Caco-2 (cell line): ENCODE measurements at regions not wholly inside any gene's neighbourhood (a gene's known extent, or its start where the extent isn't known, plus 50 kb on each side); places are given as distances from the start of the nearest gene placed in this dataset.

ENCODE experiments used
- BruUV-seq: library from RNA; stranded (reverse); fragments of 400-500 nt; replicated peaks from 2 replicates; lab custom pipeline; 2021; lab: Mats Ljungman, UMichigan
- CTCF ChIA-PET: fragments of 300-600 bp; sonication (Branson Sonifier 250); formaldehyde crosslinking; loops from one replicate; lab custom pipeline; 2022; ENCODE audit warnings: antibody characterized with exemption; lab: Charles Lee
- POLR2A ChIA-PET: fragments of 300-600 bp; sonication (Branson Sonifier 250); formaldehyde crosslinking; loops from one replicate; lab custom pipeline; 2022; ENCODE audit warnings: antibody characterized with exemption; lab: Charles Lee
- DNase-seq, 2 experiments: peaks; one replicate each; pipeline versions ENCODE4 v3.0.0 to v3.0.0-alpha.2; 2020 to 2022
- H3K27me3 ChIP-seq: replicated peaks from 2 replicates; pipeline ENCODE4 v1.6.0; 2011; ENCODE audit warnings: low read length; ENCODE audit not compliant: control insufficient read depth, insufficient read depth
- H3K36me3 ChIP-seq: 2 replicates; pipeline ENCODE4 v1.5.1; 2011; ENCODE audit warnings: low read length; ENCODE audit not compliant: control insufficient read depth, insufficient read depth
- H3K4me1 ChIP-seq: fragments of 250-450 bp; sonication (Bioruptor Pico); 2 replicates; pipeline ENCODE4 v1.5.1; 2020; ENCODE audit warnings: mild to moderate bottlenecking
- H3K4me3 ChIP-seq: 2 replicates; pipeline ENCODE4 v1.5.1; 2011; ENCODE audit warnings: low read depth, mild to moderate bottlenecking, control low read depth, low read length
- H3K9me3 ChIP-seq: fragments of 250-450 bp; sonication (Bioruptor Pico); 2 replicates; pipeline ENCODE4 v1.5.1; 2020; ENCODE audit warnings: mild to moderate bottlenecking, moderate library complexity
- H3K27ac Mint-ChIP-seq: one replicate; pipeline ENCODE4 v1.8.0; 2022; ENCODE audit warnings: mixed read lengths; ENCODE audit not compliant: unreplicated experiment
- H3K27me3 Mint-ChIP-seq: one replicate; pipeline ENCODE4 v1.8.0; 2022; ENCODE audit warnings: mixed read lengths; ENCODE audit not compliant: insufficient read depth, unreplicated experiment
- H3K36me3 Mint-ChIP-seq: one replicate; pipeline ENCODE4 v1.8.0; 2022; ENCODE audit warnings: mild to moderate bottlenecking, mixed read lengths; ENCODE audit not compliant: insufficient read depth, unreplicated experiment
- H3K4me1 Mint-ChIP-seq: one replicate; pipeline ENCODE4 v1.8.0; 2022; ENCODE audit warnings: low read depth, mixed read lengths; ENCODE audit not compliant: unreplicated experiment
- H3K4me3 Mint-ChIP-seq: one replicate; pipeline ENCODE4 v1.8.0; 2022; ENCODE audit warnings: mild to moderate bottlenecking, moderate library complexity, mixed read lengths; ENCODE audit not compliant: unreplicated experiment
- H3K9me3 Mint-ChIP-seq: one replicate; pipeline ENCODE4 v1.8.0; 2022; ENCODE audit warnings: mixed read lengths; ENCODE audit not compliant: unreplicated experiment
- CTCF ChIP-seq, 2 experiments: fragments of 200-600 bp in 1 of 2; IDR thresholded peaks; 1 replicate in 1 of 2; 2 replicates in 1 of 2; pipeline versions ENCODE4 v1.5.1 to v1.8.0; 2011 to 2022; ENCODE audit warnings: antibody characterized with exemption in 1 of 2, control low read depth in 1 of 2, inconsistent platforms in 1 of 2, low read depth in 1 of 2, low read length in 1 of 2, mild to moderate bottlenecking in 1 of 2, moderate library complexity in 1 of 2; ENCODE audit not compliant: insufficient read depth in 1 of 2, severe bottlenecking in 1 of 2, unreplicated experiment in 1 of 2
- intact Hi-C: fragments of 100-400 bp; cut with micrococcal nuclease; formaldehyde crosslinking; loops from one replicate; pipeline ENCODE4 v1.10.0; 2022; ENCODE audit not compliant: unreplicated experiment

- no peaks in the 10 kb centered on the region for H3K27me3 ChIP-seq
- H3K4me1 Mint-ChIP-seq = peaks cover under 1% of the 10 kb centered on the region
- no peak overlapping the region for H3K27ac Mint-ChIP-seq
- intact Hi-C loops = no loop called here
- no peaks in the 10 kb centered on the region for H3K27me3 Mint-ChIP-seq
- H3K9me3 Mint-ChIP-seq = peaks cover 16% of the 10 kb centered on the region
- no peaks in the 10 kb centered on the region for H3K36me3 ChIP-seq
- no peak overlapping the region for H3K4me3 ChIP-seq
- peaks cover 13% of the 10 kb centered on the region; the same call in 1 of the 2 replicates for H3K9me3 ChIP-seq
- ChIA-PET POLR2A (no interaction called here), CTCF (no interaction called here)
- H3K4me1 ChIP-seq = peaks cover 4% of the 10 kb centered on the region; the same call in 1 of the 2 replicates
- TF ChIP-seq CTCF (IDR thresholded peaks at IDR 0.05; ENCODE audit: insufficient read depth in 1 of 2, low read depth in 1 of 2, low read length in 1 of 2, severe bottlenecking in 1 of 2, unreplicated experiment in 1 of 2) = no peak
- H3K36me3 Mint-ChIP-seq = no peaks in the 10 kb centered on the region
- no peak overlapping the region for H3K4me3 Mint-ChIP-seq
- no TSS peak for BruUV-seq
- no peak for DNase-seq
These were observed 314.1 kb upstream of the IRX5 start for GRCh38 chr16:54616610-54617009.

- no peak for TF ChIP-seq CTCF (IDR thresholded peaks at IDR 0.05; ENCODE audit: insufficient read depth in 1 of 2, low read depth in 1 of 2, low read length in 1 of 2, severe bottlenecking in 1 of 2, unreplicated experiment in 1 of 2)
- ChIA-PET CTCF (no interaction called here), POLR2A (no interaction called here)
- no peaks in the 10 kb centered on the region for H3K27me3 ChIP-seq
- no peak overlapping the region for H3K27ac Mint-ChIP-seq
- no peak overlapping the region for H3K4me3 ChIP-seq
- no peaks in the 10 kb centered on the region for H3K36me3 Mint-ChIP-seq
- no peaks in the 10 kb centered on the region for H3K4me1 Mint-ChIP-seq
- H3K9me3 Mint-ChIP-seq = peaks cover 27% of the 10 kb centered on the region
- no peak for DNase-seq
- intact Hi-C loops = no loop called here
- no peaks in the 10 kb centered on the region for H3K4me1 ChIP-seq
- no peaks in the 10 kb centered on the region for H3K36me3 ChIP-seq
- H3K9me3 ChIP-seq = peaks cover 11% of the 10 kb centered on the region
- no peaks in the 10 kb centered on the region for H3K27me3 Mint-ChIP-seq
- no peak overlapping the region for H3K4me3 Mint-ChIP-seq
- no TSS peak for BruUV-seq
These were observed 319.0 kb upstream of the IRX3 start for GRCh38 chr16:54605536-54606066.

DNA sequence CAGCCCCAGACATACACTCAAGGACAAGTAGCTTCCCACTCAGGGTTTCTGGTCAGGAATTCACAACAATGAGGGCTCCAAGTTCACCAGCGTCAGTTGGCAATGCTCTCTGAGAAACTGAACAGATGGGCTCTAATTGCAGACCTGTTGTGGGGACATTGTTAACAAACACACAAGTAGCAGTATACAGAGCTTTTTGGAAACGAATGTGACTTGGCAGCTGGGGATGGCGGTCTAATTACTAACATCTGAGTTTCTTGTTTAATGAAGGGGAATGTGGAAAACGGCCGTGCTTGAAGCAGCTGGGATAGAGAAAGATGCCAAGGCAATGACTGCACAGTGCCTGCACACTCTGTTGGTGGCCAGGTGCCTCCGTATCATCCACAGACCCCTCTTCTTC lies 316.1 kb upstream of the IRX3 start:
- Mint-ChIP-seq H3K4me3 (no peak overlapping the region), H3K27ac (no peak overlapping the region), H3K27me3 (no peaks in the 10 kb centered on the region), H3K36me3 (no peaks in the 10 kb centered on the region), H3K4me1 (no peaks in the 10 kb centered on the region), H3K9me3 (peaks cover 52% of the 10 kb centered on the region)
- Histone ChIP-seq H3K4me3 (no peak overlapping the region), H3K36me3 (no peaks in the 10 kb centered on the region), H3K9me3 (peaks cover 10% of the 10 kb centered on the region), H3K4me1 (no peaks in the 10 kb centered on the region), H3K27me3 (no peaks in the 10 kb centered on the region)
- ChIA-PET CTCF (no interaction called here), POLR2A (no interaction called here)
- BruUV-seq = no TSS peak
- TF ChIP-seq CTCF (IDR thresholded peaks at IDR 0.05; ENCODE audit: insufficient read depth in 1 of 2, low read depth in 1 of 2, low read length in 1 of 2, severe bottlenecking in 1 of 2, unreplicated experiment in 1 of 2) = no peak
- intact Hi-C loops = no loop called here
- DNase-seq = no peak
